ENCODE measurements at regions not wholly inside any gene's neighbourhood (a gene's known extent, or its start where the extent isn't known, plus 50 kb on each side); places are given as distances from the start of the nearest gene placed in this dataset.

DNA sequence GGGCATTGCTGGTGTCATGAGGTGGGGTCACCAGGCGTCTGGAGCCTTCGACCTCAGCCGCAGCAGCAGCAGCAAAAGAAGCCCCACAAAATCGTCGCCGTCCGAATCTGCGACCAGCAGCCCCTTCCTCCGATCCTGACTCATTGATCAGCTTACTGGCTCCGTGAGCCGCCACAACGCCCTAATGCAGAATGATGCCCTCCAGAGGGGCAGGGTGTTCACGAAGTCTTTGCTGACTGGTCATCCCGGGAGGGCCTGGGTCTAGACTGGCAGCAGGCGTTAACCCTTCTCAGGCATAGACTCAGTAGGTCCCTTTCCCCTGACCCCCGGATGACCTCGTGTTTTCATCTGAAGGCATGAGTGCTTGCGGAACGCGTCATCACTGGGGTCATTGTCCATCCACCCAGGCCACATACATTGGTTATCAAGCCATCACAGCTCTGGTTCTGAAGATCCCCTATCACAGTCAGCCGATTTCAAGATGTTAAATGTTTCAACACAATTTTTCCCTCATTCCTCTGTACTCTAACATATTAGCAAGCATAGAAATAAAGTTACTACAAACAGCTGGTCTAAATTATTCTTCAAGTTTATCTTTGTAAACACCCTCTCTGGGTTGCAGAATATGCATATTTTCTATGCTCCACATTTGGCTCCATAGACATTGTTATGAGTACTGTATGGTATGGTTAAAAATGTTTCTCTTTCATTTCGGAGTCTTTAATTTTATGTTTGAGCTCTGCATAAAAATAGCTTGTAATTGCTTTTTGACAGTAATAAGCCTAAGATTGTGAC, 83.3 kb upstream of the SALL3 start:
- intact Hi-C loops (cut with DNase I) = no loop called here
- peak in 1 of 42 donors; percentile 37 for DNase-seq

DNA sequence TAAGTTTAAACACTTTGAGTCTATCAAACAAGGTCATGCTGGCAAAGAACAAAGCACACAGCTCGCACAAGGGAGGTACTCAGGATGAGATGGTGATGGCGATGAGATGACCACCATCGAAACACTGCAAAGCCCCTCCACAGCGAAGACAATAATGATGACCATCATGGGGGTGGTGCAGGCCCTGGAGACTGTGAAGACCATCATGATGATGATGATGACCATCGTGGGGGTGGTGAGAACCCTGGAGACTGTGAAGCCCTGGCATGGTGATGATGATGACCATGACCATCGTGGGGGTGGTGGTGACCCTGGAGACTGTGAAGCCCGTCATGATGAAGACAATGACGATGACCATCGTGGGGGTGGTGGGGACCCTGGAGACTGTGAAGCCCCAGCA, 81.6 kb upstream of the SALL3 start:
- peak in 1 of 42 donors; percentile 2 for DNase-seq
- intact Hi-C loops (cut with DNase I) = no loop called here

DNA sequence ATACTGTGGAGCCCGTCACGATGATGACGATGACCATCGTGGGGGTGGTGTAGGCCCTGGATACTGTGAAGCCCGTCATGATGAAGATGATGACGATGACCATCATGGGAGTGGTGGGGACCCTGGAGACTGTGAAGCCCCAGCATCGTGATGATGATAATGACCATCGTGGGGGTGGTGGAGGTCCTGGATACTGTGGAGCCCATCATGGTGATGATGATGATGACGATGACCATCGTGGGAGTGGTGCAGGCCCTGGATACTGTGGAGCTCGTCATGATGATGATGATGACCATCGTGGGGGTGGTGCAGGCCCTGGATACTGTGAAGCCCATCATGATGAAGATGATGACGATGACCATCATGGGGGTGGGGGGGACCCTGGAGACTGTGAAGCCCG, 81.0 kb upstream of the SALL3 start:
- no peak for DNase-seq
- intact Hi-C loops (cut with DNase I) = no loop called here

DNA sequence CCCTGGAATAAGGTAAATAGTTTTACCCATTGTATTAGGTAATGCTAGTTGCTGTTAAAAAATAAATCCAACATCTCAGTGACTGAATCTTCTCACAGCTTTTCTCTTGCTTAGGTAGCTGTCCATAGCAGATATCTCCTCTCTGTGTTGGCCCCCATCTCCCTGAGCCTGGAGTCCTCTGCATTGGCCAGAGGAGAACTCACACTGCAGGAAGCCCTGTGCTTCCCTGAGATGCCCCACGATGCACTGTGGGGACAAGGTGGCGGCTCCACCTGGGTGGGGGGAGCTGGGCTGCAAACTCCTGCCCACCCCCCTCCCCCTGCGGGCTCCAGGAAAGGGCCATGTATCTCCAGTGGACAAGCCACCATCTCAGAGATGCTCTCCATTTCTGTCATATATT, 80.4 kb upstream of the SALL3 start:
- intact Hi-C loops (cut with DNase I) = no loop called here
- no peak for DNase-seq

DNA sequence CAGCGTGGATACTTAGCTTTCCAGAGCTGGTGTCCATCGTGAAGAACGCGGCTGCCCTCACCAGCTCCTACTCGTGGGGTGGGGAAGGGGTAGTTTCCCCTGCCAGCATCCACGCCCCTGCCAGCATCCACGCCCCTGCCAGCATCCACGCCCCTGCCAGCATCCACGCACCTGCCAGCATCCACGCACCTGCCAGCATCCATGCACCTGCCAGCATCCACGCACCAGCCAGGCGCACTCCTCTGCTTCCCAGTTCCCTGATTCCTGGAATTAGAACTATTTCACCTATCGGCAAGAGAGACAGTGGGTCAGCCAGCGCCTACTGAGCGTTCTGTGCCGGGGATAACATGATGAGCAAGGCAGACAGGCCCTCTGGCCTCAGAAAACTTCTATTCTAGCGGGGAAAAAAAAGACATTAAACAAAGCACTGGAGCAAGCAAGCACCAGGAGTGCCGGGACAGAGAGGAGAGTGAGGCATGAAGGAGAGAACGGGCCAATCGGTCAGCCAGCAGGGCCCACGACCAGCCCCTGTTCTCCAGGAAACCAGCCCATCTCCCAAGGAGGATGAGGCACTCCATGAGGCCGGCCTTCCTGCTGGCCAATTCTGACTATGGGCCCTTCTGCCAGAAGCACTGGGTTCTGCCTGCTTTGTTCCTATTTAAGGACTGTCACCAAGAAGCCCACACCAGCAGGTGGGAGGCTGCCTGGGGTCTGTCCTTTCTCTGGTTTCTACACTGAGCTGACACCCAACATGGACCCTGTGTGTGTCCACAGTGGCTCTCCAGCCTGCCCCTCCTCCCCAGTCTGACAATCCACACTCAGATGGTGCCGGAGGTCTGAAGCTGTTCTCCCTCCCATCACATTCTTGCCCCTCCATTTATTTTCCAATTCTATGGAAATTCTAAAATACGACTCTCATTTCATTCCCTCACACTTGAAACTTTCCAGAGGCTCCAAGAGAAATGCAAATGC, 78.4 kb upstream of the SALL3 start:
- peak in 2 of 42 donors; percentile 22 to 26 for DNase-seq
- intact Hi-C loops (cut with DNase I) = no loop called here

DNA sequence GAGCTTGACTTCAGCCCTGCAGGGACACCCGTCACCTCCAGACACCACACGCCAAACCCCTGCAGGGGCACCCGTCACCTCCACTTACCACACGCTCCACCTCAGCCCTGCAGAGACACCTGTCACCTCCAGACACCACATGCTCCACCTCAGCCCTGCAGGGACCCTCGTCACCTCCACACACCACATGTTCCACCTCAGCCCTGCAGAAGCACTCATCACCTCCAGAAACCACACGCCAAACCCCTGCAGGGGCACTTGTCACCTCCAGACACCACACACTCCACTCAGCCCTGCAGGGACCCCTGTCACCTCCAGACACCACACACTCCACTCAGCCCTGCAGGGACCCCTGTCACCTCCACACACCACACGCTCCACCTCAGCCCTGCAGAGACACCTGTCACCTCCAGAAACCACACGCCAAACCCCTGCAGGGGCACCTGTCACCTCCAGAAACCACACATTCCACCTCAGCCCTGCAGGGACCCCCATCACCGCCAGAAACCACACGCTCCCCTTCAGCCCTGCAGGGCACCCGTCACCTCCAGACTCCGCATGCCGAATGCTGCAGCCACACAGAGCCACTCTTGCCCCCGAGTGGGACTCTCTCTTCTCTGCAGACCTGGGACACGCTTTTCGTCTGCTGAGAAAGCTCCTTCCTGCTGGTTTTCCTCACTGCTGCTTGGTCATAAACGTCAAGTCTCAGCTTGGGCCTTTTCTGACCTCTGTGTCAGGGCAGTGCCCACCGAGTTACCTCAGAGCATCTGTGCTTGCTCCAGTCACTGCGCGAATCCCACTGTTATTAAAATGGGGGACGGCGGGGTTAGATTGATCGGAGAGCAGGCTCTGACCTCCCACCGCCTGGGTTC, 77.5 kb upstream of the SALL3 start:
- DNase-seq = peak in 2 of 42 donors; percentile 17 to 26
- intact Hi-C loops (cut with DNase I) = no loop called here

DNA sequence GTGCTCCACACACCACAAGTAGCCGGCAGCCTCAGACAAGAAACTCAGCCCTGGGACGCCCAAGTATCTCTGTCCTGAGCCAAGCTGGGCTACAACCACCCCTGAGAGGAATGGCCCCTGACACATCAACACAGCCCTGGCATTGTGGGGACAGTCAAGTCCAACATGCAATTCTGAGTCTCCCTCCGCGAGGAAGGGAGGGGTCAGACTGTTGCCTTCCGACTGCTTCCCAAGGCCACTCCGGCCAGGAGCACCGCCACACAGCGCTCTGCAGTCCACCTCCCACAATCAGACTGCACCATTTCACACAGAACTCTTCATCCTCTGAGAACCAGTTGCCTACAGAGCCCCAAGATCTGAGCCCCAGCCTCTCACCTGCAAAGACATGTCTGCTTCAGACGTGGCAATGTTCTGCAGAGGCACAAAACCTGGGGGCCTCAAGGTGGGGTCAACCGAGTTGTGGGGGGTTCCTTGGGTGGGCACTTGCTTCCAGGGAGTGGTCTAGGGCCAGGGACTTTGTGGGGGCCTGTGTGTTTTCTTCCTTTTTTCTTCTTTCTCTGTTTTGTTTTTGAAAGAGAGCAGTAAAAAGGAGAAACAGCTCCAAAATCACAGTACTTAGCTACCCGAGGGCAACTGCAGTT, 76.7 kb upstream of the SALL3 start:
- intact Hi-C loops (cut with DNase I) = no loop called here
- peak in 2 of 42 donors; percentile 9 to 37 for DNase-seq

DNA sequence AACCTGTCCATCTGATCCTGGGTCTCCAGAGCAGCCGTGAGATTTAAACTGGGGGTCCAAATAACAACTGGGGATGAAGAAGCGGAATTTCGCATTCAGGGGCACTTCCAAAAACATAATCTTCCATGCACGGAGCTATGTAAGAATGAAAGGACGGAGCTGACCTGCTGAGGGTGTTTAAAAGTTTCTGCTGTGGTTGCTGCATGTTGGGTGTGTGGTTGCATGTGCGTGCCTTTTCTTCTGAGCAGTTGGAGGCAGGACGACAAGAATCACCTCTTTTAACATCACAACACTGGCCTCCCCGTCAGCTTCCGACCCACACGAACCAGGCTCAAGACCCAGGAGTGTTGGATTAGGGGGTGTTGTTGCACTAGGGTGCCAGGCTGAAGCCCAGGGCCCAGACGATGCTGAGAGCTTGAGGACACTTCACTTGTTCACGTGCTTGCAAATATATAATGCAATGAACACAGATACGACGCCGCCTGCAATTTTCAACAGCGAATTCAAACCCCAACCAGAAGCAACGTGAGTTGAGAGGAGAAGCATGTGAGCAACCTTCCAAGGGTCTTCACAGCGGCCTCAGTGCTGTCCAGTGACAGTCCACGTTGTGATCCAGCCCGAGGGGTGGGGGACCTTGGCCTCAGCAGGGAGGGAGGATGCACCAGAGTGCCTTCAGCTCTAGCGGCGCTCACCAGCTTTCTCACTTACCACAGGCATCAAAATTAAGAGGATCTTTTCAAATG, 76.0 kb upstream of the SALL3 start:
- intact Hi-C loops (cut with DNase I) = no loop called here
- peak in 1 of 42 donors; percentile 33 for DNase-seq

DNA sequence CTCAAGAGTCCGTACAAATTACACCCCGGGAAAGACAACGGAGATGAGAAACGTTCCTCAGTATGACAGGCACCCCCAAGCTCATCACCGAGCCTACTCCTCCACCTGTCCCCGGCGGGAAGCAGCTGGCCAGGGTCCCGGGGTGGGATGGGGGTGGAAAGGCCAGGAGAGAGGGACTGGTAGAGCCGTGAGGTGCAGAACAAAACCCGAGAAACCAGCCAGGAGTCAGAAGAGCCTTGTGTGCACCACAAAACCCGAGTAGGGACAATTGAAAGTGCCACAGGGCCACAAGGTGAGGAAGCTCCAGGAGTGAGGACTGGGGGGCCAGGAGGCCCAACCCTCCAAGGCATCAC, 75.5 kb upstream of the SALL3 start:
- peak in 1 of 42 donors; percentile 33 for DNase-seq
- intact Hi-C loops (cut with DNase I) = no loop called here

DNA sequence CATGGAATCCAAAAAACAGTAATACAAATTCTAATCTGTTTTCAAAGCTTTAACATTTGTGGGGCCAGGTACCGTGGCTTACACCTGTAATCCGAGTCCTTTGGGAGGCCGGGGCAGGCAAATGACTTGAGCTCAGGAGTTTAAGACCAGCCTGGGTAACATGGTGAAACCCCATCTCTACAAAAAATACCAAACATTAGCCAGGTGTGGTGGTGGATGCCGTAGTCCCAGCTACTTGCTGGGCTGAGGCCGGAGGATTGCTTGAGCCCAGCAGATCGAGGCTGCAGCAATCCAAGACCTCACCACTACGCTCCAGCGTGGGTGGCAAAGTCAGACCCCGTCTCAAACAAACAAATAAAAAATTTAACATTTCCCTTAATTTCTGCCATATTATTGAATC, 74.3 kb upstream of the SALL3 start:
- DNase-seq = peak in 1 of 42 donors; percentile 26
- intact Hi-C loops (cut with DNase I) = no loop called here

DNA sequence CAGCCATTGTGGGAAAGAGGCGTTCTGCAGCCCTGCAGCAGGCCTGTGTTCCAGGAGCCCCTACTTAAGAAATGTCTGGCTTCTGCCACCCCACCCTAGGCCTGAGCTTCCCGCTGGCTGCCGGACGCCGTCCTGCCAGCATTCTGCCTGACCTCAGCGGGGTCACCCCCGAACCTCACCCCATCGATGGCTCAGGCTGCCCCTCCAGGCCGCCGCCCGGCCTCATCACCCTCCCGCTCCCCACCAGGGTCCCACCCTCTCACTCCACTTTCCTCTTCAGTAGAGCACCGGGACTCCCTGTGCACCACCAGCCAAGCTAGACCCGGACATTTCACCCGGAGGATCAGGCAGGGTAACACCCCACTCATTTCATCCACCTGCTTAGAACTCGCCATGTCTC, 73.6 kb upstream of the SALL3 start:
- intact Hi-C loops (cut with DNase I) = no loop called here
- peak in 2 of 42 donors; percentile 15 to 29 for DNase-seq

DNA sequence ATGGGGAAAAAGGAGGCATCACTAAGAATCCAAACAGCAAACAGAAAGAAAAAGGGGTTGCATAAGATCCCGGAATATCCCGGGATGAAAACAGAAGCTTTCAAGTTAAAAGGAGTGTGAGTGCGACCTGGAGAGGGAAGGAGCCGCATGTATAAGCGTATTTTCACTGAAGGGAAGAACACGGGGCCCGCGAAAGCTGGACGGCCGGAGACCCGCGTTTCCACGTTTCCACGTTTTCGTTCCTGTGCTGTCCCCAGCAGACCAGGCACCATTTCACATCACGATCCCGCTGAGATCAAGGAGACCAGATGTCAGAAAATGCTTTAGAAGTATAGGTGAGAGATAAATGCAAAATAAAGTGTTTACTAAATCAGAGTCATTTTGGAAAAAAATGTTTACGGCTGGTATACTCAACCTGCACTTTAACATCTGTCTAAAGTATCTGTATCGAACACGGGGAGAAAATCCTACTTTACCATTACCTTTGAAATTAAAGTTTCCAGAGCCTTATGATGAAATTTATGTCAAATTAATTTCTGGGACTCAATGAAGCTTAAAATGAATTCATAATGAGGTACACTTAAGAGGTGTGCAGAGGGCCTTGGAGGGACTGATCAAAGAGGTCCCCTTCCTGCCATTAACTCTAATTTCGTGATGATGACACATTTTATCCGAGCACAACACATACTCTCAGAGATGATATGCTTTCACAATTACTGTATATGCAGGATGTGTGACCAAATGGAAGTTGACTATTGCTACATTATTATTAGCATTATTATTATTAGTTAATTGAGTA, 71.0 kb upstream of the SALL3 start:
- DNase-seq = peak in 2 of 42 donors; percentile 27 to 35
- intact Hi-C loops (cut with DNase I) = no loop called here

DNA sequence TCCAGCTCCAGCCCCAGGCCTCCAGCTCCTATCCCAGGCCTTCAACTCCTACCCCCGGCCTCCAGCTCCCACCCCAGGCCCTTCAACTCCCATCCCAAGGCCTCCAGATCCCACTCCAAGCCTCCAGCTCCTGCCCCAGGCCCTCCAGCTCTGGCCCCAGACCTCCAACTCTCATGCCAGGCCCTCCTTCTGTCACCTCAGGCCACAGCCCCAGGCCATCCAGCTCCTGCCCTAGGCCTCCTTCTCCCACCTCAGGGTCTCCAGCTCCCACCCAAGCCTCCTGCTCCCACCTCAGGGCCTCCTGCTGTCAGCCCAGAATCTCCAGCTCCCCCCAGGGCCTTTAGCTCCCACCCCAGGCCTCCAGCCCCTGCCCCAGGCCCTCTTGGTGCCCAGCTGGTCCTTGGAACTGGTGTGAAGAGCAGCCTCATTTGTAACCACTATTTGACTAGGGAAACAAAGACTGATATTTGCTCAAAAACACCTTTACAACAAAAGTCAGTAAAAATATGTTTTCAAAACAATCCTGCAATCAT, 67.8 kb upstream of the SALL3 start:
- peak in 2 of 42 donors; percentile 17 to 22 for DNase-seq
- intact Hi-C loops (cut with DNase I) = no loop called here

DNA sequence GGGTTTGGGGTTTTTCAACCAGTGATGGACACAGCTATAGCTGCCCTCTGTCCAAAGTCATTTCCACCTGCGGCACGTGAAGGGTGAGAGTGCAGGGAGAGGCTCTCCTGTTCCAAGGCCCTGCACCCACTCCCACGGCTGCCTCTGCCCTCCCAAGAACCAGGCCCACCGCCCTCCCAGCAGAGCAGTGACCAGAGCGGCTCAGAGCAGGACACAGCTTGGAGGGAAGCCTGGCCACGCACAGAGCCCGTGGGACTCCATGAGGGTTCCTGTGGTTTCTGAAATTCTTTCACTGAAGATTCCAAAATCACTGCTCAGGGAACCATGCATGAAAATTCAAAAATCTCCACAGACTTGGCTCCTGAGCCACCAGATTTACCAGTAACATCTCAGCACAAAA, 67.3 kb upstream of the SALL3 start:
- peak in 2 of 42 donors; percentile 25 to 36 for DNase-seq
- intact Hi-C loops (cut with DNase I) = no loop called here

DNA sequence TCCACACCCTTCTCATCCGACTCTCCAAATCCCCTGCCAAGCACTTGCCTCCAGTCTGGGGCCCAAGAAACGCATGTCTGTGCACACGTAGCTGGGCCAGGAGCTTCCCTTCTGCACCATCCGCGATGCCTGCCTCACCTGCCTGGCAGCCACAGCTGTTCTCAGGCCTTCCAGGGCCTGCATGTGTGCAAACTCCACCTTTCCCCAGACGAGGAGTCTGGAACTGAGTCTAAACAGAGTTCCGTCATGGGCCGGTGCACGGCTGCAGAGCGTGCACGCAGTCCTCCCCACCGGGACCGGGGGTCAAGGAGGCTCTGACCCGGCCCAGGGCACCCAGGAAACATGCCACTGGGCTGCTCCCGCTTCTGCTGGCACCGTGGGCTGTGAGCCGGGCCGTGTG, 66.8 kb upstream of the SALL3 start:
- intact Hi-C loops (cut with DNase I) = no loop called here
- DNase-seq = peak in 1 of 42 donors; percentile 25

DNA sequence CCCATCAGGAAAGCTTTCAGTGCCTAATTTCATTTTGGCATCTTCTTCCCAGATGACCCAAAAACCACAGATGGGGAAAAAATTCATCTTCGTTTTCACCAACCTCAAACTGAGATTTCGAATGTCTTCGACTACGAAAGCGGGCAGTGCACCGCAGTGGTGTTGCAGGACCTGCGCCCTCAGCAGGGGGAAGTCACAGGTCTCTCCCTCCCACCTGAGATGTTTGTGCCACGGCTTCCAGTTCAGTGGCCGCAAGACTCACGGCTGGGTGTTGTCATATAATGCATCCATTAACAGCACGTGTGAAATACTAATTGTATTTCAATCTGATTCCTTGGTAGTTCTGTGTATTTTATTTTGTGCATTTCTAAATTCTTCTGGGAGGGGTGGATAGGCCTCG, 66.2 kb upstream of the SALL3 start:
- intact Hi-C loops (cut with DNase I) = no loop called here
- DNase-seq = peak in 1 of 42 donors; percentile 34

DNA sequence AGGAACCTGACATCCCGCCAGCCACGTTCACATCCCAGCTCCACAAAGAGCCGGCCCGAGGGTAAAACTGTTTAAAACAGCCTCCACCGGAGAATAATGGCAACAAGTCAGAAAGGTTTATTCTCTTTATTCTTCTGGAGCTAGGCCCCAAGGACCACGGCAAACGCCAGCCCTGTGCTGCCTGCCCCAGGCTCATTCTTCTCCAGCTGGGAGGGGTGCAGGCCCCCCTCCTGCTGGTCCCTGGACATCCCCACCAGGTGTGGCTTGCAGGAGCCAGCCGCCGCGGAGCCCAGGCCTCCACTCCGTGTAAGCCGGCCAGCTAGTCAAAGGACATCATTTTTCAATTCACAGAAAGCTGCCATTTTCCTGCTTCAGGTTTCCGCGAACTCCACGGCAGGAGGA, 65.8 kb upstream of the SALL3 start:
- peak in 1 of 42 donors; percentile 24 for DNase-seq
- intact Hi-C loops (cut with DNase I) = no loop called here

Data from head of caudate nucleus (tissue), 42 donors.